ENCODE measurements at regions not wholly inside any gene's neighbourhood (a gene's known extent, or its start where the extent isn't known, plus 50 kb on each side); places are given as distances from the start of the nearest gene placed in this dataset.

GRCh38 chr2:42925742-42926433 lies 133.5 kb upstream of the HAAO start:
- TF ChIP-seq CREB1 (CRISPR knock-in tag; IDR thresholded peaks at IDR 0.05; ENCODE audit: low read depth) (no peak), EZH2phosphoT487 (IDR thresholded peaks at IDR 0.05; ENCODE audit: unreplicated experiment) (no peak), EZH2 (IDR thresholded peaks at IDR 0.05; ENCODE audit: low read depth, unreplicated experiment) (no peak), ZNF462 (CRISPR knock-in tag; IDR thresholded peaks at IDR 0.05) (no peak), CTCF (conservative IDR thresholded peaks at IDR 0.05; ENCODE audit: low read depth in 2 of 2) (no peak), POLR2AphosphoS5 (IDR thresholded peaks at IDR 0.05; ENCODE audit: low read depth) (no peak), ETS1 (IDR thresholded peaks at IDR 0.05) (no peak), NANOG (IDR thresholded peaks at IDR 0.05; ENCODE audit: borderline replicate concordance) (no peak), REST (IDR thresholded peaks at IDR 0.05; ENCODE audit: unreplicated experiment) (no peak)

Measured in GM23338 (cell line).